AG10803 (cell line): ENCODE measurements at regions not wholly inside any gene's neighbourhood (a gene's known extent, or its start where the extent isn't known, plus 50 kb on each side); places are given as distances from the start of the nearest gene placed in this dataset.

Experiments used
- DNase-seq: peaks from one replicate; pipeline ENCODE4 v3.0.0; 2010; ENCODE audit warnings: low read depth
- H3K4me3 ChIP-seq: 2 replicates; pipeline ENCODE4 v1.5.1; 2011; ENCODE audit warnings: mild to moderate bottlenecking, low read length, control low read depth
- CTCF ChIP-seq: conservative IDR thresholded peaks from 2 replicates; pipeline ENCODE4 v1.5.1; 2011; ENCODE audit warnings: mild to moderate bottlenecking, low read length, control low read depth, inconsistent platforms

- H3K4me3 ChIP-seq: no peak overlapping the region
- TF ChIP-seq CTCF: no peak
- peak; percentile 36 for DNase-seq
Measured at GRCh38 chrX:45709381-45709780, 508.7 kb upstream of the DIPK2B start.

GRCh38 chrX:45699158-45699557, 498.5 kb upstream of the DIPK2B start:
- DNase-seq: no peak
- no peak overlapping the region for H3K4me3 ChIP-seq
- no peak for TF ChIP-seq CTCF

DNA sequence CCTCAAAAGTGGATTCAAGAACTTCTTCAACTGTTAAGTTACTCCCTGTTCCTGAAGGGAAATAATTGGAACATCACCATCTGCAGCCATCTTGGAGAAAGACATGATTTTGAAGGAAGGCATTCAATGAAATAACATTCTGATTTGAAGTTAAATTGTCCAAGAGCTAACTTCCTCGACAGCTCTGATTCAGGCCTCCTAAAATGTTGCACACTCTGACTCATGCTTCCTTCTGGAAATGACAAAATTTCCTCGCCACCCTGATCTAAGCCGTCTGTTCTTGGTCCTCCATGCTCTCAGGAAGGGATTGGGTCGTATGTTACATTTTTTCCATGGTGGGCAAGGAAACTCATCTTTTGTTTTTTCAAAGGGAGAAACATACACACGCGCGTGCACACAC, 496.9 kb upstream of the DIPK2B start:
- H3K4me3 ChIP-seq: no peak overlapping the region
- peak; percentile 74 for DNase-seq
- TF ChIP-seq CTCF: no peak

DNA sequence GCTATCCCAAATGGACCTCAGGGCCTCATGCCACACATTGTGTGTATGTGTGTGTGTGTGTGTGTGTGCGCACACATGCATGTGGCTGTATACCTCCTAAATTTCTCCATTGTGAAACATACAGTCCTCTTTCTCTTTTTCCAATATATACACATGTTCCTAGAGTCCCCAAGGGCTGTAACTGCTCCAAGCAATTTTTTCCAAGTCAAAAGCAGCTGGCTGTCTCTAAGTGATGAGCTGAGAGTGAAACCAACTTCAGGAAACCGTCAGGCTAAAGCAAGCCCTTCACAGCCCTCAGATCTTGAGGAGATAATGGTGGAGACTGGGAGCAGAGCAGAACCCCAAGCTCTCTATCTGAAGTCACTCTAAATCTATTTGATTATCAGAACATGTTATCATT, 496.1 kb upstream of the DIPK2B start:
- TF ChIP-seq CTCF: no peak
- DNase-seq: no peak
- no peak overlapping the region for H3K4me3 ChIP-seq

DNA sequence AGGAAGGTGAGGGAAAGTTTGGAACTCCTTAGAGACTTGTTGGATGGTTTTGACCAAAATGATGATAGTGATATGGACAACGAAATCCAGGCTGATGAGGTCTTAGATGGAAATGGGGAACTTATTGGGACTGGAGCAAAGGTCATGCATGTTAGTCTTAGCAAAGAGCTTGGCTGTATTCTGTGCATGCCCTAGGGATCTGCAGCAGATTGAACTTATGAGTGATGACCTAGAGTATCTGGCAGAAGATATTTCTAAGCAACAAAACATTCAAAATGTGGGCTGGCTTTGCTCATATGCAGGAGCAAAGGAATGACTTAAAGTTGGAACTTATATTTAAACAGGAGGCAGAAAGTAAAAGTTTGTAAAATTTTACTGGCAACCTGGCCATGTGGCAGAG, 489.3 kb upstream of the DIPK2B start:
- H3K4me3 ChIP-seq: no peak overlapping the region
- no peak for DNase-seq
- no peak for TF ChIP-seq CTCF

DNA sequence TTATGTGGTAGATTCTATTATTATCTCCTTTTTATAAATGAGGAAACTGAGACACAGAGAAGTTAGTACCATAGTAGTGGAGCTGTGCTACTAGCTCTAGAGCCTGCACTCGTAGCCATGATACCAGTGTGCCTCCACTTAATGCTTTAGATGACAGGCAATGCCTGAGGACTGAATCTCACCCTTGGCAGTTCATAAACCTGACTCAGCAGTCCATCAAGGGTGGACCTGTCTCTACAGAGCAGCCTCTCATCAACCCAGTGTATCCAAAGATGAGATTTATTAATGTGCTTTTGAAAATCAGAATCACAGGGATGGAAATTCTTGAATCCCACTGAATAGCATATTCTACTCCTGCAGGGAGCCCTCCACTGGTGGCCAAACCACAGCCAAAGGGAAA, 483.2 kb upstream of the DIPK2B start:
- no peak for TF ChIP-seq CTCF
- no peak for DNase-seq
- no peak overlapping the region for H3K4me3 ChIP-seq

- no peak for TF ChIP-seq CTCF
- H3K4me3 ChIP-seq: no peak overlapping the region
- no peak for DNase-seq
Measured at GRCh38 chrX:45681891-45682290, 481.2 kb upstream of the DIPK2B start.
